NCI-H2081 treated with DMSO at 0.1 percent for 48 hours (cell line): ENCODE measurements at regions not wholly inside any gene's neighbourhood (a gene's known extent, or its start where the extent isn't known, plus 50 kb on each side); places are given as distances from the start of the nearest gene placed in this dataset.

Experiments used
- DNase-seq: peaks from one replicate; lab custom pipeline; 2025; lab: John Stamatoyannopoulos, UW

GRCh38 chr1:81392526-81393226, 408.1 kb upstream of the ADGRL2 start:
- no peak for DNase-seq

- no peak for DNase-seq
Measured at GRCh38 chr1:81391125-81391828, 409.5 kb upstream of the ADGRL2 start.

- no peak for DNase-seq
Measured at GRCh38 chr1:81388435-81388834, 412.3 kb upstream of the ADGRL2 start.

- DNase-seq, result no peak
Measured at GRCh38 chr1:81387446-81387845, 413.3 kb upstream of the ADGRL2 start.

- DNase-seq, result no peak
Measured at GRCh38 chr1:81382561-81382960, 418.2 kb upstream of the ADGRL2 start.

- DNase-seq, result no peak
Measured at GRCh38 chr1:81381881-81382280, 418.9 kb upstream of the ADGRL2 start.

- no peak for DNase-seq
Measured at GRCh38 chr1:81380436-81380835, 420.3 kb upstream of the ADGRL2 start.

- DNase-seq, result no peak
Measured at GRCh38 chr1:81379430-81379829, 421.3 kb upstream of the ADGRL2 start.

GRCh38 chr1:81377406-81377805, 423.3 kb upstream of the ADGRL2 start:
- DNase-seq, result no peak

GRCh38 chr1:81375884-81376548, 424.7 kb upstream of the ADGRL2 start:
- no peak for DNase-seq

GRCh38 chr1:81374481-81374880, 426.3 kb upstream of the ADGRL2 start:
- no peak for DNase-seq

- no peak for DNase-seq
Measured at GRCh38 chr1:81371864-81372263, 428.9 kb upstream of the ADGRL2 start.

GRCh38 chr1:81369833-81370232, 430.9 kb upstream of the ADGRL2 start:
- DNase-seq, result no peak

GRCh38 chr1:81366173-81366572, 434.6 kb upstream of the ADGRL2 start:
- no peak for DNase-seq

- DNase-seq, result no peak
Measured at GRCh38 chr1:81364088-81364487, 436.6 kb upstream of the ADGRL2 start.

GRCh38 chr1:81358151-81358550, 442.6 kb upstream of the ADGRL2 start:
- no peak for DNase-seq

- no peak for DNase-seq
Measured at GRCh38 chr1:81351864-81352263, 448.9 kb upstream of the ADGRL2 start.

- DNase-seq, result no peak
Measured at GRCh38 chr1:81349194-81349965, 451.4 kb upstream of the ADGRL2 start.

GRCh38 chr1:81345110-81345509, 455.6 kb upstream of the ADGRL2 start:
- DNase-seq, result no peak

- DNase-seq, result no peak
Measured at GRCh38 chr1:81340239-81340638, 460.5 kb upstream of the ADGRL2 start.

- DNase-seq, result no peak
Measured at GRCh38 chr1:81337226-81337625, 463.5 kb upstream of the ADGRL2 start.

- DNase-seq, result no peak
Measured at GRCh38 chr1:81335876-81336275, 464.9 kb upstream of the ADGRL2 start.
